Suprapubic skin (tissue), 4 donors: ENCODE measurements at regions not wholly inside any gene's neighbourhood (a gene's known extent, or its start where the extent isn't known, plus 50 kb on each side); places are given as distances from the start of the nearest gene placed in this dataset.

Experiments
- EP300 ChIP-seq: sonication (generic); formaldehyde crosslinking; IDR thresholded peaks from one replicate; pipeline ENCODE4 v1.6.1; 2017; ENCODE audit warnings: antibody characterized with exemption
- POLR2A ChIP-seq, 2 donors: fragments of 450-650 bp; IDR thresholded peaks; one replicate each; pipeline ENCODE4 v1.6.1; 2017; ENCODE audit warnings: antibody characterized with exemption in 2 of 2, mild to moderate bottlenecking in 2 of 2, moderate library complexity in 2 of 2
- POLR2AphosphoS5 ChIP-seq, 3 donors: sonication (generic); formaldehyde crosslinking; IDR thresholded peaks; one replicate each; pipeline ENCODE4 v1.6.1; 2017; ENCODE audit warnings: antibody characterized with exemption in 3 of 3
- TF ChIP-seq, protein P1 (sequence below), 2 donors: fragments of 200-600 bp in 1 of 2; fragments of 450-650 bp in 1 of 2; sonication (generic) in 1 of 2; IDR thresholded peaks; one replicate each; pipeline ENCODE4 v1.5.1; 2016 to 2019; ENCODE audit warnings: antibody characterized with exemption in 2 of 2, mild to moderate bottlenecking in 1 of 2, moderate library complexity in 1 of 2

DNA sequence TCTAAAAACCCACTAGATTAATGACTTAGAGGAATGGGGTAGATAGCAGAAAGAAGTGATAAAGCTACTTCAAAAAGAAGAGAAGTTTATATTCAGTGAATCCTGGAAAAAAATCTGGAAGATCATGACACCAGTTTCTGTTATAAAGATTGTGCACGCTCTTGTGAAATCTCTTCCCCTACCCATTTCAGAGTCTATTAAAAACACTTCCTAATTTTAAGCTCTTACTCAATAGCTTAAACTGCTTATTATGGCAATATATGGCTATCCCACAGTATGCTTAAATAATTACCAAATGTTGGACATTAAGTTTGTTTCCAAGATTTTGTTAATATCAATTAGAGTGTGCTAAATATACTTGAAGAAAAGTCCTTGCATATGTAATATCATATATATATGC is 585.3 kb upstream of the MAN1A1 start:
- TF ChIP-seq, protein P1, sequence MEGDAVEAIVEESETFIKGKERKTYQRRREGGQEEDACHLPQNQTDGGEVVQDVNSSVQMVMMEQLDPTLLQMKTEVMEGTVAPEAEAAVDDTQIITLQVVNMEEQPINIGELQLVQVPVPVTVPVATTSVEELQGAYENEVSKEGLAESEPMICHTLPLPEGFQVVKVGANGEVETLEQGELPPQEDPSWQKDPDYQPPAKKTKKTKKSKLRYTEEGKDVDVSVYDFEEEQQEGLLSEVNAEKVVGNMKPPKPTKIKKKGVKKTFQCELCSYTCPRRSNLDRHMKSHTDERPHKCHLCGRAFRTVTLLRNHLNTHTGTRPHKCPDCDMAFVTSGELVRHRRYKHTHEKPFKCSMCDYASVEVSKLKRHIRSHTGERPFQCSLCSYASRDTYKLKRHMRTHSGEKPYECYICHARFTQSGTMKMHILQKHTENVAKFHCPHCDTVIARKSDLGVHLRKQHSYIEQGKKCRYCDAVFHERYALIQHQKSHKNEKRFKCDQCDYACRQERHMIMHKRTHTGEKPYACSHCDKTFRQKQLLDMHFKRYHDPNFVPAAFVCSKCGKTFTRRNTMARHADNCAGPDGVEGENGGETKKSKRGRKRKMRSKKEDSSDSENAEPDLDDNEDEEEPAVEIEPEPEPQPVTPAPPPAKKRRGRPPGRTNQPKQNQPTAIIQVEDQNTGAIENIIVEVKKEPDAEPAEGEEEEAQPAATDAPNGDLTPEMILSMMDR (IDR thresholded peaks at IDR 0.05), result no peak
- TF ChIP-seq POLR2A (IDR thresholded peaks at IDR 0.05) (no peak), POLR2AphosphoS5 (IDR thresholded peaks at IDR 0.05) (no peak), EP300 (no peak)
